ENCODE measurements at regions not wholly inside any gene's neighbourhood (a gene's known extent, or its start where the extent isn't known, plus 50 kb on each side); places are given as distances from the start of the nearest gene placed in this dataset.
A peak's percentile ranks its signal among the peaks of the same experiment; 100 is the strongest.

DNA sequence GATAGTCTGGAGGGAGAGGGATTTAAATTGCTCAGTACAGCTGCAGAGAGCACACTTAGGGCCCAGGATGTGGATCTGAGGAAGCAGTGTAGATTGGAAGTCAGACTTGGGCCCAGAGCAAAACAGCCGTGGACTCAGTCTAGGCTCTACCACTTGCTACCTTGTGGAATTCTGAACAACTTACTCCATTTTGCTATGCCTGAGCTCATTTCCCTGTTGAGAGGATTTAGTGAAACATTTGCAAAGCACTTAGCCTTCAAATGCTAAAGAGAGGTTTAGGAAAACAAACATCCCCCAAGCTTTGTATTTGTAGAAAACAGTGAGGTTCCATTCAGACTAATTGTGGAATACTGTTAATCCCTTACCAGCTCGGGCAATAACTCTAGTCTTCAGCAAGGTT, 453.4 kb upstream of the ZNF507 start:
- H3K27ac ChIP-seq (ENCODE audit: low read depth, low read length) = no peak overlapping the region
- H3K4ac ChIP-seq (replicated peaks; ENCODE audit: insufficient read length, low read depth, low read length) = no peak overlapping the region
- no peak overlapping the region for H3K14ac ChIP-seq (ENCODE audit: insufficient read length)
- CTCF ChIA-PET (ENCODE audit: partially characterized antibody) = interaction anchor here (0.6 kb wide), 1 partner anchor 351 kb away, joined by 3 read pairs; no protein-coding TSS in a partner anchor
- no peak overlapping the region for H2AFZ ChIP-seq (ENCODE audit: low read length)
- no peak overlapping the region for H3K56ac ChIP-seq (replicated peaks; ENCODE audit: insufficient read length, low read depth, low read length)
- H3K9me3 ChIP-seq (ENCODE audit: insufficient read depth in 2 of 2, low read depth in 1 of 2, low read length in 1 of 2) = peaks cover 3% of the 10 kb centered on the region in 2 experiments; a peak in 2 of 4 replicates
- peaks cover 0 to 8% (median 3%) of the 10 kb centered on the region in 4 experiments; a peak in 3 of 7 replicates for H3K4me1 ChIP-seq (replicated peaks in 1 of 4; ENCODE audit: control insufficient read depth in 3 of 4, insufficient read depth in 4 of 4, low read length in 3 of 4)
- no peak overlapping the region for H2AK5ac ChIP-seq (ENCODE audit: low read depth, low read length)
- no peak overlapping the region for H4K5ac ChIP-seq (ENCODE audit: insufficient read length, low read depth, low read length)
- no peak overlapping the region for H3K23ac ChIP-seq (ENCODE audit: insufficient read length)
- H2BK15ac ChIP-seq (ENCODE audit: low read length) = no peak overlapping the region
- no peak overlapping the region; the same call in 1 of the 2 replicates for H3K18ac ChIP-seq (ENCODE audit: extremely low read depth, low read length)
- peak overlapping the region in 1 of 2 experiments; percentile 33; a peak in 2 of 4 replicates for H3K4me2 ChIP-seq (ENCODE audit: insufficient read depth in 1 of 2, low read depth in 2 of 2, low read length in 2 of 2)
- H2BK20ac ChIP-seq (ENCODE audit: low read length) = no peak overlapping the region
- H3K79me1 ChIP-seq (ENCODE audit: low read depth, low read length) = no peaks in the 10 kb centered on the region
- H2BK5ac ChIP-seq (ENCODE audit: low read depth, low read length) = no peak overlapping the region
- DNase-seq (ENCODE audit: low read depth in 1 of 2, low spot score in 2 of 2) (no peak), FAIRE-seq (no peak)
- WGBS, 2 experiments (ENCODE audit: extremely low coverage in 1 of 2, insufficient coverage in 1 of 2, insufficient read length in 1 of 2, insufficient replicate concordance in 2 of 2, low coverage in 1 of 2, low lambda C conversion rate in 2 of 2, missing lambda C conversion rate in 1 of 2) = 63% methylated on average over 2 of the region's 2 CpGs; no CpG with 5 or more reads in 1 of the 2 experiments
- H3K4me3 ChIP-seq (ENCODE audit: extremely low read depth in 1 of 4, insufficient read depth in 2 of 4, low read depth in 3 of 4, low read length in 4 of 4) = no peak overlapping the region
- H3K23me2 ChIP-seq (ENCODE audit: low read depth, low read length) = no peaks in the 10 kb centered on the region
- no peak overlapping the region for H4K91ac ChIP-seq (replicated peaks; ENCODE audit: insufficient read length, low read length)
- no peaks in the 10 kb centered on the region for H3K79me2 ChIP-seq (ENCODE audit: control insufficient read depth in 1 of 2, insufficient read depth in 2 of 2, low read length in 2 of 2)
- no peak overlapping the region for H4K8ac ChIP-seq (ENCODE audit: extremely low read depth, insufficient read depth, low read length)
- no peaks in the 10 kb centered on the region for H3K36me3 ChIP-seq (ENCODE audit: control insufficient read depth in 2 of 4, insufficient read depth in 4 of 4, low read length in 3 of 4)
- no peak overlapping the region for H2BK120ac ChIP-seq (replicated peaks; ENCODE audit: low read depth, low read length)
- peak overlapping the region; percentile 80; the same call in 1 of the 2 replicates for H2BK12ac ChIP-seq (ENCODE audit: low read depth, low read length)
- H3K27me3 ChIP-seq (replicated peaks in 1 of 4; ENCODE audit: control insufficient read depth in 3 of 4, extremely low read depth in 1 of 4, insufficient read depth in 3 of 4, low read length in 3 of 4) = no peaks in the 10 kb centered on the region
- no peak overlapping the region for H3K9ac ChIP-seq (replicated peaks in 1 of 4; ENCODE audit: extremely low read depth in 1 of 4, low read depth in 3 of 4, low read length in 3 of 4)
- POLR2A ChIA-PET (ENCODE audit: partially characterized antibody) = no interaction called here
- H4K20me1 ChIP-seq (replicated peaks in 1 of 2; ENCODE audit: control insufficient read depth in 1 of 2, insufficient read depth in 2 of 2, low read length in 2 of 2) = no peaks in the 10 kb centered on the region
- TF ChIP-seq EGR1 (IDR thresholded peaks at IDR 0.05; ENCODE audit: borderline replicate concordance, low read depth, low read length) (no peak), SIN3A (conservative IDR thresholded peaks at IDR 0.05 in 1 of 2, IDR thresholded peaks at IDR 0.05 in 1 of 2; ENCODE audit: low read depth in 1 of 2, low read length in 2 of 2) (no peak), KDM5A (IDR thresholded peaks at IDR 0.05; ENCODE audit: low read length) (no peak), NRF1 (IDR thresholded peaks at IDR 0.05; ENCODE audit: low read depth, low read length) (no peak), CTBP2 (IDR thresholded peaks at IDR 0.05; ENCODE audit: borderline replicate concordance, insufficient read depth, insufficient read length, low read length) (no peak), POLR2AphosphoS5 (IDR thresholded peaks at IDR 0.05; ENCODE audit: low read depth, low read length) (no peak), FOSL1 (IDR thresholded peaks at IDR 0.05; ENCODE audit: insufficient read depth, low read depth, low read length) (no peak), KDM1A (IDR thresholded peaks at IDR 0.05; ENCODE audit: borderline replicate concordance, low read length) (no peak), CEBPB (IDR thresholded peaks at IDR 0.05; ENCODE audit: low read depth, low read length) (no peak), JUND (IDR thresholded peaks at IDR 0.05; ENCODE audit: low read length) (no peak), TBP (IDR thresholded peaks at IDR 0.05; ENCODE audit: low read depth, low read length) (no peak), PHF8 (conservative IDR thresholded peaks at IDR 0.05; ENCODE audit: low read depth, low read length) (no peak)
- TF ChIP-seq, protein P1, sequence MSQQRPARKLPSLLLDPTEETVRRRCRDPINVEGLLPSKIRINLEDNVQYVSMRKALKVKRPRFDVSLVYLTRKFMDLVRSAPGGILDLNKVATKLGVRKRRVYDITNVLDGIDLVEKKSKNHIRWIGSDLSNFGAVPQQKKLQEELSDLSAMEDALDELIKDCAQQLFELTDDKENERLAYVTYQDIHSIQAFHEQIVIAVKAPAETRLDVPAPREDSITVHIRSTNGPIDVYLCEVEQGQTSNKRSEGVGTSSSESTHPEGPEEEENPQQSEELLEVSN (IDR thresholded peaks at IDR 0.05) = no peak
- TF ChIP-seq, protein P2, sequence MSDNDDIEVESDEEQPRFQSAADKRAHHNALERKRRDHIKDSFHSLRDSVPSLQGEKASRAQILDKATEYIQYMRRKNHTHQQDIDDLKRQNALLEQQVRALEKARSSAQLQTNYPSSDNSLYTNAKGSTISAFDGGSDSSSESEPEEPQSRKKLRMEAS (IDR thresholded peaks at IDR 0.05) = no peak
